ENCODE measurements at regions not wholly inside any gene's neighbourhood (a gene's known extent, or its start where the extent isn't known, plus 50 kb on each side); places are given as distances from the start of the nearest gene placed in this dataset.

DNA sequence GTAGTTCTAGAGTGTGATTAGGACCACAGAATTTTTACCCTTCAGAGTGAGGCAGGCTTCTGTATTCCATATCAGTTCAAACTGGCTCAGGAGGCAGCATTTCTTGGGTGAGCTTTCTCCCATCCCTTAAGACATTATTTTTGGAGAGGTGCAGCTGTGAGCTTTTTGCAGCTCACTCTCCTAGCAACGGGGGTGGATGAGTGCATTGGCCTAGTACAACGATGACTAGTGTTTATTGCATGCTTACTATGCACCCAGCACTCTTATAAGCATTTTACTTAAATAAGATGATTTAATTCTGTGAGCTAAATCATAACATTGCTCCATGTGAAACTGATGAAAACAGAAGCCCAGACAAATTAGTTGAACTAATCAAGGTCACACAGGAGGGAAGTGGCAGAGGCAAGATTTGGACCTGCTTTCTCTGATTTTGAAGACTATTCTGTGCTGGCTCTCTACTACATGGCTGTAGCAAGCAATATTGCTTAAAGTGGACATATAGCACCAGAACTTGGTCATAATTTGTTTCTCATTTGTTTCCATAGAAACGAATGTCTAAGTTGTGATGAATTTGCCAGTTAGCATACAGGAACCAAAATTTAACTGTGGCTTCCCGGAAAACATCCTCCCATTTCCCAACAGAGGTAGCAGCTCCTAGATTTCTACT, 372.1 kb upstream of the RIOK2 start:
- TF ChIP-seq ZFX (IDR thresholded peaks at IDR 0.05) = no peak
- TF ChIP-seq, protein P1, sequence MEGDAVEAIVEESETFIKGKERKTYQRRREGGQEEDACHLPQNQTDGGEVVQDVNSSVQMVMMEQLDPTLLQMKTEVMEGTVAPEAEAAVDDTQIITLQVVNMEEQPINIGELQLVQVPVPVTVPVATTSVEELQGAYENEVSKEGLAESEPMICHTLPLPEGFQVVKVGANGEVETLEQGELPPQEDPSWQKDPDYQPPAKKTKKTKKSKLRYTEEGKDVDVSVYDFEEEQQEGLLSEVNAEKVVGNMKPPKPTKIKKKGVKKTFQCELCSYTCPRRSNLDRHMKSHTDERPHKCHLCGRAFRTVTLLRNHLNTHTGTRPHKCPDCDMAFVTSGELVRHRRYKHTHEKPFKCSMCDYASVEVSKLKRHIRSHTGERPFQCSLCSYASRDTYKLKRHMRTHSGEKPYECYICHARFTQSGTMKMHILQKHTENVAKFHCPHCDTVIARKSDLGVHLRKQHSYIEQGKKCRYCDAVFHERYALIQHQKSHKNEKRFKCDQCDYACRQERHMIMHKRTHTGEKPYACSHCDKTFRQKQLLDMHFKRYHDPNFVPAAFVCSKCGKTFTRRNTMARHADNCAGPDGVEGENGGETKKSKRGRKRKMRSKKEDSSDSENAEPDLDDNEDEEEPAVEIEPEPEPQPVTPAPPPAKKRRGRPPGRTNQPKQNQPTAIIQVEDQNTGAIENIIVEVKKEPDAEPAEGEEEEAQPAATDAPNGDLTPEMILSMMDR (conservative IDR thresholded peaks at IDR 0.05) = no peak
- H3K27ac ChIP-seq = no peak overlapping the region

DNA sequence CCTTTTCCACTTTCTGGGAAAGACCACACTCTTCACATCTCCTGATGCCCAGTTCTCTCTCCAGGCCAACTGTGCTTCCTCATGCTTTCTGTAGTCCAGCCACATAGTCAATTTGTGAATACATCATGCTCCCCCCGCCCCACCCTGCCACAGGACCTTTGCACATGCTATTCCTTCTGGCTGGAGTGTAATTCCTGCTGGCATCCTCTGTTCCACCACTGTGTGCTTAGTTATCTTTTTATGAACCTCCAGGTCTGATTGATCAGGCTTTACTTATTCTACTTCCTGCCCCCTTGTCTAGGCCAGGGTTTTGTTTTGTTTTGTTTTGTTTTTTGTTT, 372.6 kb upstream of the RIOK2 start:
- no peak overlapping the region for H3K27ac ChIP-seq
- TF ChIP-seq, protein P1 (conservative IDR thresholded peaks at IDR 0.05) = no peak
- no peak for TF ChIP-seq ZFX (IDR thresholded peaks at IDR 0.05)

DNA sequence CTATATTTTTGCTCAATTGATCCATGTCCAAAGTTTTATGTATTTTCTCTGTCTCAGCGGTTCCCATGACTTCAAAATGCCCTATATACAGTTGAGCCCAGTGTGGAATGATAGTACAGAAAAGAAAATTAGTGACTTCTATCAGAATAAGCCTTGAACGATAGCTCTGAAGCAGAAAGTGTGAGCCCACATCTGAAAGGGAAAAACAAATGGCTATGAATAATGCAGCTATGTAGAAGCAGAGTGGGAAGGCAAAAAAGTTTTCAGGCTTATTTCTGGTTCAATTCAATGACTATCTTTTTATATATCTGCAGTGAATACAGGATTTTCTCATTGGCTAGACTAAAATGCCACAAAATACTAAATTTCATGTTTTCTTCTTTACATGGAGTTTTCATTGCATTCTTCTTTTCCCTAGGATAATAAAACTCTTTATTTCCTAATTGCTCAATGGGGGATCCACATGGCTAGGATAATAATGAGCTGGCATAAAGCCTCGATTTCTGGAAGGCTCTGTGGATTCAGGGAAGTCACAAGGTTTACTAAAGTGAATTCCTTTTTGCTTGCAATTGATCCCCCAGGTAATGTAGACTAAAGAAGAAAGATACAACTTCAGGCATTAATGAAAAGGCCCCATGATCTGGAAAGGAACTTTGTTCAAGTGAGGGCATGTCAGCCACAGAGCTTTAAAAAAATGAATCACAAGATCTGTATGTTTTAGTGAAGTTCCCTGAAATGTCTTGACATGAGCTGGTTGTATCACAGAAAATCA, 377.0 kb upstream of the RIOK2 start:
- H3K27ac ChIP-seq = no peak overlapping the region
- TF ChIP-seq ZFX (IDR thresholded peaks at IDR 0.05) = no peak
- TF ChIP-seq, protein P1 (conservative IDR thresholded peaks at IDR 0.05) = no peak

DNA sequence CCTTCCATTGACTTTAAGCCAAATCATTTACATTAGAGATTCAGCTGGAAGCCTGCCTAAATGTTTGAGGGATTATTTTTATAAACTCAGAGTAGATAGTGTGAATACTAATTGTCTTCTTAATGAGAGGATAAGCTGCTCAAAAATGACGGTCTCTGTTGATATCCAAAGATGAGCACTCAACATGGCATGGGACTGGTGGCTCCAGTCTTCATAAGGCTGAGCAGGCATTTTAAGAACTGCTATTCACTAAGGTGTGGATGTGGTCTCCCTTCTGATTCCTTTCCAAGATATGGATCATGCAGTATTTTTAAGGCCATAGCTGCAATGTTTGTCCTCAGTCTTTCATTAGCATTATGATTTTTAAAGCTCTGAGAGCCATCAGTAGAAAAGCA, 377.5 kb upstream of the RIOK2 start:
- H3K27ac ChIP-seq = no peak overlapping the region
- TF ChIP-seq, protein P1 (conservative IDR thresholded peaks at IDR 0.05) = no peak
- TF ChIP-seq ZFX (IDR thresholded peaks at IDR 0.05) = no peak

DNA sequence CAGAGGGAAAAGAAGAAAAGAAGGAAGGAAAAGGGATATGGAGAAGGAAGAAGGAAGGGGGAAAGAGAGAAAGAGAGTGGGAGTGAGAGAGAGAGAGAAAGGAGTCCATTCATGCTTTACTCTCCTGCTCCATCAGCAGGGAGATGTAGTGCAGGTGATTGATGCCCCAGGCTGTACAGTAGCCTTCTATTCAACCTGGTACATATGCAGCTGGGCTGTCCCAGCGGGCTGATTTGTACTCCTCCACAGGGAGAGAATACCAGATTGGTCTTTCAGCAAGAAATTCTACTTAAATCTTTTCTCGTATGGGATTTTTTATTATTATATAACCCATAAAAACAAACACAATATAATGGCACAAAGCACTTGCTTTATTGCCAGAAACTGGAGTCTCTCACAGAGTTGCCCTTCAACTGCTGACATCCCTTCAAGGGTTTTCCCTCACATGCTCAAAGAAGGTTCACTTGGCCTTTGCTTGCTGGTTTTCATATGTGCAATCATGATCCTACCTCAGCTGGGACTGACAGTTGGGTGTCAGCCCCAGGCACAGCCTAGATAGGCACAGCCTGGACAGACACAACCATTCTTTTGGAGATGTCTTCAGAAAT, 380.1 kb upstream of the RIOK2 start:
- TF ChIP-seq, protein P1 (conservative IDR thresholded peaks at IDR 0.05) = no peak
- TF ChIP-seq ZFX (IDR thresholded peaks at IDR 0.05) = no peak
- H3K27ac ChIP-seq = no peak overlapping the region

DNA sequence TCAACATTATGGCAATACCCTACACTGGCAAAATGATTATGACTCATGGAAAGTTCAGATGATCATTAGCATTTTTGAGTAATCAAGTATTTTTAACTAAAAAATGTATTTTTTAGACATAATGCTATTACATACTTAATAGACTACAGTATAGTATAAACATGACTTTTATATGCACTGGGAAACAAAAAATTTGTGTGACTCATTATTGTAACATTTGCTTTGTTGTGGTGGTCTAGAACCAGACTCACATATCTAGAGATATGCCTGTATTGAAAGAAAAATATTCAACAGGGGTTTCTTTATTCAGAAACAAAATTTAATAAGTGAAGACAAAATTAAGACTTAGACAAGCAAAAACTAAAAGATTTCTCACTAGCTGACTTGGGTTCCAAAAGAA, 385.3 kb upstream of the RIOK2 start:
- H3K27ac ChIP-seq = no peak overlapping the region
- TF ChIP-seq, protein P1 (conservative IDR thresholded peaks at IDR 0.05) = no peak

DNA sequence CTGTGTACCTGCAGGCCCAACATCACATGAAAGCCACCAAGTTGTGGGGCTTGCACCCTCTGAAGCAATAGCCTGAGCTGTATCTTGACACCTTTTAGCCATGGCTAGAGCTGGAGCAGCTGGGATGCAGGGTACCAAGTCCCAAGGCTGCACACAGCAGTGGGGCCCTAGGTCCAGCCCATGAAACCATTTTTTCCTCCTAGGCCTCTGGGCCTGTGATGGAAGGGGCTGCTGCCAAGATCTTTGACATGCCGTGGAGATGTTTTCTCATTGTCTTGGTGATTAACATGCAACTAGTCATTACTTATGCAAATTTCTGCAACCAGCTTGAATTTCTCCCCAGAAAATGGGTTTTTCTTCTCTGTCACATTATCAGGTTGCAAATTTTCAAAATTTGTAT, 387.2 kb upstream of the RIOK2 start:
- H3K27ac ChIP-seq = no peak overlapping the region
- no peak for TF ChIP-seq ZFX (IDR thresholded peaks at IDR 0.05)
- TF ChIP-seq, protein P1 (conservative IDR thresholded peaks at IDR 0.05) = no peak

All from C4-2B (cell line).